H1 (cell line): ENCODE measurements at regions not wholly inside any gene's neighbourhood (a gene's known extent, or its start where the extent isn't known, plus 50 kb on each side); places are given as distances from the start of the nearest gene placed in this dataset.
A peak's percentile ranks its signal among the peaks of the same experiment; 100 is the strongest.

Experiments
- CTCF ChIA-PET: fragments of 300-600 bp; sonication (Branson Sonifier 250); formaldehyde crosslinking; loops from one replicate; lab custom pipeline; 2021; ENCODE audit not compliant: partially characterized antibody; lab: Charles Lee
- POLR2A ChIA-PET: fragments of 300-600 bp; sonication (Branson Sonifier 250); formaldehyde crosslinking; loops from one replicate; lab custom pipeline; 2021; ENCODE audit warnings: inconsistent platforms; ENCODE audit not compliant: partially characterized antibody; lab: Charles Lee
- DNase-seq, 2 experiments: peaks; one replicate each; pipeline versions ENCODE4 v3.0.0 to v3.0.0-alpha.2; 2010 to 2022; ENCODE audit warnings: low spot score in 2 of 2, low read depth in 1 of 2, mixed read lengths in 1 of 2
- FAIRE-seq: peaks from 2 replicates; lab custom pipeline; 2011; peaks lifted over from hg19 to GRCh38; lab: Jason Lieb, UNC
- H2AFZ ChIP-seq: 2 replicates; pipeline ENCODE4 v1.8.1; 2012; ENCODE audit warnings: low read length, inconsistent platforms
- H2AK5ac ChIP-seq: 2 replicates; pipeline ENCODE4 v1.6.1; 2013; ENCODE audit warnings: low read depth, low read length
- H2BK120ac ChIP-seq: replicated peaks from 2 replicates; pipeline ENCODE3; 2013; ENCODE audit warnings: low read depth, low read length, inconsistent platforms
- H2BK12ac ChIP-seq: 2 replicates; pipeline ENCODE4 v1.6.1; 2013; ENCODE audit warnings: low read depth, low read length
- H2BK15ac ChIP-seq: 2 replicates; pipeline ENCODE4 v1.6.1; 2013; ENCODE audit warnings: low read length
- H2BK20ac ChIP-seq: 2 replicates; pipeline ENCODE4 v1.6.1; 2013; ENCODE audit warnings: low read length
- H2BK5ac ChIP-seq: 2 replicates; pipeline ENCODE4 v1.6.1; 2013; ENCODE audit warnings: low read depth, low read length
- H3K14ac ChIP-seq: 2 replicates; pipeline ENCODE4 v1.6.1; 2013; ENCODE audit warnings: inconsistent platforms; ENCODE audit not compliant: insufficient read length
- H3K18ac ChIP-seq: 2 replicates; pipeline ENCODE4 v1.6.1; 2013; ENCODE audit warnings: low read length; ENCODE audit errors: extremely low read depth
- H3K23ac ChIP-seq: 2 replicates; pipeline ENCODE4 v1.6.1; 2013; ENCODE audit warnings: inconsistent platforms; ENCODE audit not compliant: insufficient read length
- H3K23me2 ChIP-seq: 2 replicates; pipeline ENCODE4 v1.6.1; 2013; ENCODE audit warnings: low read depth, low read length
- H3K27ac ChIP-seq: 2 replicates; pipeline ENCODE4 v1.6.1; 2011; ENCODE audit warnings: low read depth, low read length, inconsistent platforms
- H3K27me3 ChIP-seq, 4 experiments: replicated peaks in 1 of 4; 1 replicate in 1 of 4; 2 replicates in 3 of 4; pipeline versions ENCODE4 v1.6.1 to v1.8.1; 2011 to 2013; ENCODE audit warnings: low read length in 3 of 4, mild to moderate bottlenecking in 3 of 4, inconsistent platforms in 2 of 4, mixed read lengths in 2 of 4, moderate library complexity in 1 of 4; ENCODE audit not compliant: control insufficient read depth in 3 of 4, insufficient read depth in 3 of 4; ENCODE audit errors: extremely low read depth in 1 of 4
- H3K36me3 ChIP-seq, 4 experiments: 2 replicates each; pipeline versions ENCODE4 v1.6.1 to v1.8.1; 2011 to 2013; ENCODE audit warnings: mild to moderate bottlenecking in 4 of 4, low read length in 3 of 4, moderate library complexity in 2 of 4, control low read depth in 1 of 4, inconsistent platforms in 1 of 4; ENCODE audit not compliant: insufficient read depth in 4 of 4, control insufficient read depth in 2 of 4
- H3K4ac ChIP-seq: replicated peaks from 2 replicates; pipeline ENCODE3; 2013; ENCODE audit warnings: low read length, low read depth, mixed read lengths, inconsistent platforms; ENCODE audit not compliant: insufficient read length
- H3K4me1 ChIP-seq, 4 experiments: replicated peaks in 1 of 4; 1 replicate in 1 of 4; 2 replicates in 3 of 4; pipeline versions ENCODE4 v1.6.1 to v1.8.1; 2011 to 2013; ENCODE audit warnings: low read length in 3 of 4, inconsistent platforms in 2 of 4, mixed read lengths in 1 of 4; ENCODE audit not compliant: insufficient read depth in 4 of 4, control insufficient read depth in 3 of 4
- H3K4me2 ChIP-seq, 2 experiments: 2 replicates each; pipeline versions ENCODE4 v1.6.1 to v1.8.1; 2011 to 2013; ENCODE audit warnings: low read depth in 2 of 2, low read length in 2 of 2, control low read depth in 1 of 2, inconsistent platforms in 1 of 2, mild to moderate bottlenecking in 1 of 2; ENCODE audit not compliant: insufficient read depth in 1 of 2
- H3K4me3 ChIP-seq, 4 experiments: fragments of 200-600, 300-600 bp in 1 of 4; sonication (generic), shearing (Covaris generic), sonication (Bioruptor Twin) in 1 of 4; 2 replicates each; pipeline versions ENCODE4 v1.5.1 to v1.8.1; 2011 to 2016; ENCODE audit warnings: low read length in 4 of 4, low read depth in 3 of 4, control low read depth in 2 of 4, inconsistent platforms in 2 of 4, mild to moderate bottlenecking in 2 of 4, mixed read lengths in 1 of 4, moderate library complexity in 1 of 4; ENCODE audit not compliant: insufficient read depth in 2 of 4; ENCODE audit errors: extremely low read depth in 1 of 4
- H3K56ac ChIP-seq: replicated peaks from 2 replicates; pipeline ENCODE3; 2013; ENCODE audit warnings: low read depth, mild to moderate bottlenecking, mixed read lengths, low read length, inconsistent platforms; ENCODE audit not compliant: insufficient read length
- H3K79me1 ChIP-seq: 2 replicates; pipeline ENCODE4 v1.6.1; 2013; ENCODE audit warnings: low read depth, low read length, control low read depth
- H3K79me2 ChIP-seq, 2 experiments: 2 replicates each; pipeline versions ENCODE4 v1.6.1 to v1.8.1; 2012 to 2013; ENCODE audit warnings: low read length in 2 of 2, mild to moderate bottlenecking in 2 of 2, inconsistent platforms in 1 of 2; ENCODE audit not compliant: insufficient read depth in 2 of 2, control insufficient read depth in 1 of 2
- H3K9ac ChIP-seq, 4 experiments: replicated peaks in 1 of 4; 1 replicate in 1 of 4; 2 replicates in 3 of 4; pipeline versions ENCODE4 v1.6.1 to v1.8.1; 2011 to 2013; ENCODE audit warnings: low read depth in 3 of 4, low read length in 3 of 4, control low read depth in 2 of 4, mild to moderate bottlenecking in 2 of 4, moderate library complexity in 2 of 4, inconsistent platforms in 1 of 4; ENCODE audit errors: extremely low read depth in 1 of 4
- H3K9me3 ChIP-seq, 2 experiments: 2 replicates each; pipeline versions ENCODE4 v1.6.1 to v1.8.1; 2012 to 2013; ENCODE audit warnings: mild to moderate bottlenecking in 2 of 2, moderate library complexity in 2 of 2, control low read depth in 1 of 2, inconsistent platforms in 1 of 2, low read depth in 1 of 2, low read length in 1 of 2, mixed read lengths in 1 of 2; ENCODE audit not compliant: insufficient read depth in 2 of 2
- H4K20me1 ChIP-seq, 2 experiments: replicated peaks in 1 of 2; 2 replicates each; pipeline versions ENCODE3 to v1.8.1; 2011 to 2013; ENCODE audit warnings: inconsistent platforms in 2 of 2, low read length in 2 of 2, mild to moderate bottlenecking in 1 of 2; ENCODE audit not compliant: insufficient read depth in 2 of 2, control insufficient read depth in 1 of 2
- H4K5ac ChIP-seq: 2 replicates; pipeline ENCODE4 v1.6.1; 2013; ENCODE audit warnings: low read length, low read depth, mixed read lengths, inconsistent platforms; ENCODE audit not compliant: insufficient read length
- H4K8ac ChIP-seq: 2 replicates; pipeline ENCODE4 v1.8.0; 2013; ENCODE audit warnings: mild to moderate bottlenecking, moderate library complexity, low read length, inconsistent platforms; ENCODE audit not compliant: insufficient read depth; ENCODE audit errors: extremely low read depth
- H4K91ac ChIP-seq: replicated peaks from 2 replicates; pipeline ENCODE3; 2013; ENCODE audit warnings: low read length, mixed read lengths, inconsistent platforms; ENCODE audit not compliant: insufficient read length
- BCL11A ChIP-seq, 2 experiments: IDR thresholded peaks; one replicate each; pipeline ENCODE4 v1.6.1; 2011; ENCODE audit warnings: low read depth in 2 of 2, low read length in 2 of 2, mild to moderate bottlenecking in 2 of 2
- BRCA1 ChIP-seq: IDR thresholded peaks from 2 replicates; pipeline ENCODE4 v1.6.1; 2012; ENCODE audit warnings: low read depth, low read length, improper control_type of control experiment
- EGR1 ChIP-seq: IDR thresholded peaks from 2 replicates; pipeline ENCODE4 v1.6.1; 2011; ENCODE audit warnings: low read depth, low read length, borderline replicate concordance
- HDAC6 ChIP-seq: IDR thresholded peaks from one replicate; pipeline ENCODE4 v1.7.1; 2012; ENCODE audit warnings: low read depth, mild to moderate bottlenecking, inconsistent platforms, low read length, moderate library complexity
- PHF8 ChIP-seq: fragments of 200-600 bp; sonication (generic); conservative IDR thresholded peaks from 2 replicates; pipeline ENCODE4 v1.7.1; 2012; ENCODE audit warnings: low read depth, mild to moderate bottlenecking, inconsistent platforms, low read length, moderate library complexity
- RBBP5 ChIP-seq: IDR thresholded peaks from 2 replicates; pipeline ENCODE4 v1.7.1; 2012; ENCODE audit warnings: low read depth, mild to moderate bottlenecking, inconsistent platforms, low read length, moderate library complexity, borderline replicate concordance
- SIX5 ChIP-seq: IDR thresholded peaks from 2 replicates; pipeline ENCODE4 v1.6.1; 2011; ENCODE audit warnings: mild to moderate bottlenecking, low read depth, low read length
- SUZ12 ChIP-seq: fragments of 200-600 bp; sonication (generic); IDR thresholded peaks from 2 replicates; pipeline ENCODE4 v1.6.1; 2012; ENCODE audit warnings: mild to moderate bottlenecking, inconsistent platforms, low read length, moderate library complexity, mixed read lengths
- TBP ChIP-seq: IDR thresholded peaks from 2 replicates; pipeline ENCODE4 v1.6.1; 2011; ENCODE audit warnings: low read depth, low read length, improper control_type of control experiment
- WGBS, 2 experiments: shearing (Covaris generic) in 1 of 2; methylation state at CpG; one replicate each; pipeline versions ENCODE4 v1.1.6 to v1.1.7; 2013 to 2015; ENCODE audit warnings: low lambda C conversion rate in 2 of 2, mixed read lengths in 2 of 2, inconsistent platforms in 1 of 2, low coverage in 1 of 2, missing lambda C conversion rate in 1 of 2; ENCODE audit not compliant: insufficient replicate concordance in 2 of 2, insufficient coverage in 1 of 2, insufficient read length in 1 of 2; ENCODE audit errors: extremely low coverage in 1 of 2, missing lambda C conversion rate in 1 of 2; 5-methylcytosine and 5-hydroxymethylcytosine counted together

DNA sequence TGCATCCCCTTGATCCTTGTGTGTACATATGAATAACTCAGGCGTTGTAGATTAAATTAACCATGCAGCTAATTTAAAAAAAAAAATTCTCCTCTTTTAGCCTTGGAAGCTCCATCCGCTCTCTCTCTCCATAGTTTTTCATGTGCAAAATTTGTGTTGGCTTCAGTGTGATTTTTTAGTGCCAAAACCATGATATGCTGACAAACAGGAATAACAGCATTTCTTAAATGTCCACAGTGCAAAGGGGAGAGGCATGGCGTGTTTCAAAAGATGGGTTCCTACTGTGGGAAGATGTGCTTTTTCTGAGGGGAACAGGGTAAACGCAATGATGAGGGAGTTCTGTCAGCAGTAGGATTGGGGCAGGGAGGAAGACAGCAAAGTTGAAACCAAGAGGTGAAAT is 247.0 kb downstream of the ICOS start:
- Histone ChIP-seq H3K9me3 (no peaks in the 10 kb centered on the region), H3K36me3 (no peaks in the 10 kb centered on the region), H4K91ac (no peak overlapping the region), H2AFZ (peak overlapping the region; percentile 84; the same call in 1 of the 2 replicates), H2AK5ac (no peak overlapping the region), H3K23me2 (no peaks in the 10 kb centered on the region), H3K14ac (no peak overlapping the region), H3K79me1 (no peaks in the 10 kb centered on the region), H3K9ac (no peak overlapping the region), H2BK12ac (no peak overlapping the region), H3K4me2 (no peak overlapping the region), H3K23ac (no peak overlapping the region), H2BK15ac (no peak overlapping the region), H3K27me3 (no peaks in the 10 kb centered on the region), H3K4ac (no peak overlapping the region), H4K8ac (no peak overlapping the region), H2BK20ac (no peak overlapping the region), H3K18ac (no peak overlapping the region), H3K56ac (no peak overlapping the region), H3K4me3 (no peak overlapping the region), H4K20me1 (no peaks in the 10 kb centered on the region), H3K4me1 (no peaks in the 10 kb centered on the region), H3K79me2 (no peaks in the 10 kb centered on the region), H4K5ac (no peak overlapping the region), H2BK120ac (no peak overlapping the region), H3K27ac (no peak overlapping the region), H2BK5ac (no peak overlapping the region)
- WGBS, 2 experiments, result 84% methylated on average over 4 of the region's 4 CpGs; no CpG with 5 or more reads in 1 of the 2 experiments
- TF ChIP-seq EGR1 (no peak), TBP (no peak), HDAC6 (no peak), PHF8 (no peak), SIX5 (no peak), BRCA1 (no peak), RBBP5 (no peak), SUZ12 (no peak), BCL11A (IDR thresholded peaks at IDR 0.05; ENCODE audit: low read depth in 2 of 2, low read length in 2 of 2) (no peak)
- POLR2A ChIA-PET, result no interaction called here
- no peak for FAIRE-seq
- CTCF ChIA-PET, result no interaction called here
- DNase-seq, result no peak
